Ascending aorta (tissue), 2 donors: ENCODE measurements at regions not wholly inside any gene's neighbourhood (a gene's known extent, or its start where the extent isn't known, plus 50 kb on each side); places are given as distances from the start of the nearest gene placed in this dataset.

Source experiments
- DNase-seq, 2 donors: peaks; one replicate each; pipeline ENCODE4 v3.0.0-alpha.2; 2019; ENCODE audit warnings: low spot score in 2 of 2
- H3K27ac ChIP-seq, 2 donors: fragments of 200-600 bp; sonication (generic); one replicate each; pipeline ENCODE4 v1.5.1; 2016 to 2017; ENCODE audit warnings: mild to moderate bottlenecking in 1 of 2
- H3K27me3 ChIP-seq: fragments of 200-600 bp; sonication (generic); one replicate; pipeline ENCODE4 v1.5.1; 2017
- H3K36me3 ChIP-seq, 2 donors: fragments of 200-600 bp; sonication (generic); one replicate each; pipeline ENCODE4 v1.5.1; 2016
- H3K4me1 ChIP-seq, 2 donors: fragments of 200-600 bp; sonication (generic); one replicate each; pipeline ENCODE4 v1.5.1; 2016 to 2017; ENCODE audit warnings: mild to moderate bottlenecking in 1 of 2
- H3K4me3 ChIP-seq, 2 donors: fragments of 200-600 bp; sonication (generic); one replicate each; pipeline ENCODE4 v1.5.1; 2016 to 2017; ENCODE audit warnings: mild to moderate bottlenecking in 1 of 2
- H3K9me3 ChIP-seq, 2 donors: fragments of 200-600 bp; sonication (generic); one replicate each; pipeline ENCODE4 v1.5.1; 2016
- CTCF ChIP-seq, 3 experiments: fragments of 200-600 bp in 2 of 3; fragments of 450-650 bp in 1 of 3; sonication (generic) in 2 of 3; IDR thresholded peaks; one replicate each; pipeline ENCODE4 v1.5.1; 2016 to 2019; ENCODE audit warnings: antibody characterized with exemption in 3 of 3, mild to moderate bottlenecking in 1 of 3, moderate library complexity in 1 of 3
- intact Hi-C: fragments of 100-400 bp; cut with DNase I; formaldehyde crosslinking; loops from one replicate; pipeline ENCODE4 v1.15.1; 2023

- no peaks in the 10 kb centered on the region for H3K36me3 ChIP-seq
Observed at GRCh38 chr11:115097796-115098408, 406.3 kb downstream of the CADM1 start.

DNA sequence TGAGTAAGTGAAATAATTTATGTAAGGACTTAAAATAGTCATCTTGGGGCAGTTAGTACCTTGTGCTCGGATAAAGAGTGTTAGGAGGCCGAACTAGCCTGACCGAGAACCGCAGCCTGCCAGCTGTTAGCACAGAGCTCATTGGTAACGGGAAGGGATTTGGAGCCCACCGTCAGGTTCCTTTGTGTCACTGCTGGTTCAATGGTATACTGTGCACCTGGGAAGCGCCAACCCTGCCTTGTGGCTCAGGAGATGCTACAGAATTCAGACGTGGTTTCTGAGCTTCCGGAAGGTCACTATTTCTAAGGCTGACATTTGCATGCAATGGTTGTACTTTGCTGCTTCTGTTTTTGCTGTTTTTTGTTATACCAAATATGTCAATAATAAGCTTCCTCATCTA lies 403.5 kb downstream of the CADM1 start:
- DNase-seq = no peak
- H3K4me3 ChIP-seq = no peak overlapping the region
- H3K9me3 ChIP-seq = no peaks in the 10 kb centered on the region
- no peaks in the 10 kb centered on the region for H3K27me3 ChIP-seq
- no peaks in the 10 kb centered on the region for H3K4me1 ChIP-seq
- TF ChIP-seq CTCF (IDR thresholded peaks at IDR 0.05) = no peak
- H3K27ac ChIP-seq = no peak overlapping the region
- intact Hi-C loops = no loop called here
- H3K36me3 ChIP-seq = no peaks in the 10 kb centered on the region

More at GRCh38 chr11:115097796-115098408, 406.3 kb downstream of the CADM1 start:
- intact Hi-C loops = no loop called here
- no peak overlapping the region for H3K4me3 ChIP-seq
- no peaks in the 10 kb centered on the region for H3K27me3 ChIP-seq
- DNase-seq = no peak
- no peaks in the 10 kb centered on the region for H3K4me1 ChIP-seq
- H3K27ac ChIP-seq = no peak overlapping the region
- TF ChIP-seq CTCF (IDR thresholded peaks at IDR 0.05) = no peak
- no peaks in the 10 kb centered on the region for H3K9me3 ChIP-seq

DNA sequence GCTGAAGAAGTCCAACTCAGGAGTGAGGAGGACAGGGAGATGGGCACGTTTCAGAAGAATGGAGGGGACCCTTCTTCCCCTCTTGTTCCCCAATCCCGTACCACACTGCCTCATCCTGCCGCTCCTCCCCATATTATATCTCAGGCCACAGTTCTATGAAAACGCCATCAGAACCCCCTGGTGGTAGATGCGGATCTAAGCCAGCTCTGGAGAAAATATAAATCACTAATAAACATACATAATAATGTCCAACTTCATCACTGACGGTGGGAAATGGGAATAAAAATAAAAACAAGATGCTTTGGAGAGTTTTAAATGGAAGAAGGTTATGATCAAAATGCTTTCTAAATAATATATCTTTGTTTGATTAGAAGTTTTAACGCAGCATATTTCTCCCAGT lies 400.3 kb downstream of the CADM1 start:
- no peaks in the 10 kb centered on the region for H3K36me3 ChIP-seq
- no peak for DNase-seq

DNA sequence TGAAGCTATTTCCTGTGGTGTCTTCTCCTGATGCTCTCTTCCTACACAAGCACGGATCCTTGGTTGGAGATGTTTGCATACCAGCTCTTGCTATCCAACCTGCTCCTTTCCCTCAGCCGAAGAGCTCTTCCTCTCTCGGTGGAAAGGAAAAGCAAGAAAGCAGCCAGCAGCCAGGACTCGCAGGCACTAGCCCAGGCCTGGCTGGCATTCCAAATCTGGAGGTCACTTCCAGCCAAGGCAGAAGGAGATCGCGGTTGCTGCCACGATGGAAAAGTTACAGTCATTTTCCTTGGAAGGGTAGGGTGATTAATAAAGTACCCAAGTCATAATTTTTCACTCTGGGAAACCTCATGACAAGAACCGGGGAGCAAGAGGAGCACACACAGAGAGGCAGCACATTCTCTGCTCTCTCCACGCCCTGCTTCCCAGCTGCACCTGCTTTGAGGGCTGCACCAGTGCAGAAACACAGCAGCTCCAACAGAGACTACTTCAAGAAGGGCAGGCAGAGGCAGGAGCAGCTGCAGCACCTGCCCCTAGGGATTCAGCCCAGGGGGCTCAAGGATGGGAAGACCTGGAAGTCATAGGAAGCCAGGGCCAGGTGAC lies 399.3 kb downstream of the CADM1 start:
- DNase-seq = no peak
- no peaks in the 10 kb centered on the region for H3K4me1 ChIP-seq
- no peak overlapping the region for H3K4me3 ChIP-seq
- H3K27me3 ChIP-seq = no peaks in the 10 kb centered on the region
- H3K9me3 ChIP-seq = no peaks in the 10 kb centered on the region
- no peak for TF ChIP-seq CTCF (IDR thresholded peaks at IDR 0.05)
- no peak overlapping the region for H3K27ac ChIP-seq
- intact Hi-C loops = no loop called here
- H3K36me3 ChIP-seq = no peaks in the 10 kb centered on the region

More for the DNA sequence above, 400.3 kb downstream of the CADM1 start:
- no peak for TF ChIP-seq CTCF (IDR thresholded peaks at IDR 0.05)
- H3K27me3 ChIP-seq = no peaks in the 10 kb centered on the region
- no peak overlapping the region for H3K4me3 ChIP-seq
- intact Hi-C loops = no loop called here
- no peak overlapping the region for H3K27ac ChIP-seq
- H3K9me3 ChIP-seq = no peaks in the 10 kb centered on the region
- H3K4me1 ChIP-seq = no peaks in the 10 kb centered on the region

DNA sequence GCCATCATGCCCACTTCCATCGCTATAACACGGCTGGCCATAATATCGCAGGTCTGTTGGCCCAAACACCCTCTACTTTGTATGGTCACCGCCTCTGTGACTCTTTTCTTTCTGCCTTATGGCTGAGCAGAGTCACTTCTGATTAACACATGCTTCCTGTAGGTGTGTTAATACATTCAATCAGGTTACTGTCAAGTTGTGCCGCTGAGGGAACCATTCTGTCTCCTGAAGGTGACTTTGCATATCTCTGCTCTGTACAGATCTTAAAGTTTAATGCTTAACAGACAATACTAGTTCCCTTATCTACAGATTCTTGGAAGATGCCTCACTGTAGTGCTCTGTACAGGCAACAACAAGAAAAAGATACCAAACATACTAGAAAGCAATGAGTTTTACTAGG lies 393.1 kb downstream of the CADM1 start:
- intact Hi-C loops = no loop called here
- no peak for DNase-seq
- no peaks in the 10 kb centered on the region for H3K4me1 ChIP-seq

More for the DNA sequence above, 393.1 kb downstream of the CADM1 start:
- Histone ChIP-seq H3K36me3 (no peaks in the 10 kb centered on the region), H3K4me3 (no peak overlapping the region), H3K27ac (no peak overlapping the region), H3K9me3 (no peaks in the 10 kb centered on the region), H3K27me3 (no peaks in the 10 kb centered on the region)
- TF ChIP-seq CTCF (IDR thresholded peaks at IDR 0.05) = no peak
